Common myeloid progenitor, CD34-positive (primary cell): ENCODE measurements at regions not wholly inside any gene's neighbourhood (a gene's known extent, or its start where the extent isn't known, plus 50 kb on each side); places are given as distances from the start of the nearest gene placed in this dataset.

ENCODE experiments used
- CTCF ChIA-PET: fragments of 350-600 bp; sonication (Branson Sonifier 250); formaldehyde crosslinking; loops from one replicate; lab custom pipeline; 2021; ENCODE audit warnings: antibody characterized with exemption; lab: Charles Lee
- POLR2A ChIA-PET: fragments of 350-600 bp; sonication (Branson Sonifier 250); formaldehyde crosslinking; loops from one replicate; lab custom pipeline; 2021; ENCODE audit warnings: antibody characterized with exemption; lab: Charles Lee
- DNase-seq, 3 donors: peaks; one replicate each; pipeline versions ENCODE4 v3.0.0 to v3.0.0-alpha.2; 2013
- H3K27ac ChIP-seq, 2 experiments: 1 replicate in 1 of 2; 2 replicates in 1 of 2; pipeline ENCODE4 v1.7.0; 2013; ENCODE audit warnings: inconsistent platforms in 2 of 2, low read length in 2 of 2, mild to moderate bottlenecking in 2 of 2, low read depth in 1 of 2, moderate library complexity in 1 of 2; ENCODE audit not compliant: severe bottlenecking in 2 of 2, insufficient read depth in 1 of 2, poor library complexity in 1 of 2
- H3K27me3 ChIP-seq, 5 experiments: replicated peaks in 2 of 5; 1 replicate in 3 of 5; 2 replicates in 2 of 5; pipeline versions ENCODE4 v1.6.1 to v1.7.0; 2013; ENCODE audit warnings: low read length in 4 of 5, mild to moderate bottlenecking in 2 of 5, moderate library complexity in 2 of 5, inconsistent platforms in 1 of 5; ENCODE audit not compliant: insufficient read depth in 5 of 5, control insufficient read depth in 4 of 5
- H3K36me3 ChIP-seq, 4 experiments: 1 replicate in 2 of 4; 2 replicates in 2 of 4; pipeline versions ENCODE4 v1.6.1 to v1.7.0; 2013; ENCODE audit warnings: low read length in 3 of 4, control low read depth in 1 of 4, mild to moderate bottlenecking in 1 of 4; ENCODE audit not compliant: control insufficient read depth in 4 of 4, insufficient read depth in 4 of 4
- H3K4me1 ChIP-seq, 4 experiments: 1 replicate in 3 of 4; 2 replicates in 1 of 4; pipeline versions ENCODE4 v1.6.1 to v1.7.1; 2013; ENCODE audit warnings: low read length in 3 of 4, mild to moderate bottlenecking in 3 of 4, control low read depth in 1 of 4, inconsistent platforms in 1 of 4, moderate library complexity in 1 of 4; ENCODE audit not compliant: control insufficient read depth in 4 of 4, insufficient read depth in 4 of 4; ENCODE audit errors: control extremely low read depth in 1 of 4
- H3K4me3 ChIP-seq, 7 experiments: 1 replicate in 4 of 7; 2 replicates in 3 of 7; pipeline versions ENCODE4 v1.5.1 to v1.7.0; 2013; ENCODE audit warnings: mild to moderate bottlenecking in 7 of 7, low read length in 6 of 7, moderate library complexity in 6 of 7, inconsistent platforms in 2 of 7, low read depth in 2 of 7, control low read depth in 1 of 7; ENCODE audit not compliant: insufficient read depth in 4 of 7, control insufficient read depth in 1 of 7; ENCODE audit errors: extremely low read depth in 1 of 7
- H3K9me3 ChIP-seq, 5 experiments: 1 replicate in 4 of 5; 2 replicates in 1 of 5; pipeline versions ENCODE4 v1.6.1 to v1.7.1; 2013; ENCODE audit warnings: low read length in 4 of 5, mild to moderate bottlenecking in 2 of 5, inconsistent platforms in 1 of 5, low read depth in 1 of 5, moderate library complexity in 1 of 5; ENCODE audit not compliant: control insufficient read depth in 4 of 5, insufficient read depth in 2 of 5; ENCODE audit errors: control extremely low read depth in 1 of 5
- WGBS: methylation state at CpG from one replicate; pipeline ENCODE4 v1.1.5; 2013; ENCODE audit not compliant: insufficient coverage; 5-methylcytosine and 5-hydroxymethylcytosine counted together

GRCh38 chr16:63323055-63323454, 1286.8 kb upstream of the CDH8 start:
- peak in 2 of 3 donors; percentile 29 to 45 for DNase-seq
- peaks cover 0 to 20% (median 7%) of the 10 kb centered on the region in 4 experiments for H3K4me1 ChIP-seq
- H3K9me3 ChIP-seq = peaks cover 0 to 1% (median 0%) of the 10 kb centered on the region in 5 experiments
- no CpG with 5 or more reads among the region's 1 CpG for WGBS
- H3K27me3 ChIP-seq = no peaks in the 10 kb centered on the region
- H3K4me3 ChIP-seq = no peak overlapping the region
- H3K36me3 ChIP-seq = no peaks in the 10 kb centered on the region
- CTCF ChIA-PET = interaction anchor here (1.6 kb wide), 1 partner anchor 33 kb away, joined by 3 read pairs; no protein-coding TSS in a partner anchor
- POLR2A ChIA-PET = no interaction called here
- H3K27ac ChIP-seq = no peak overlapping the region

- no peak overlapping the region for H3K27ac ChIP-seq
- H3K4me3 ChIP-seq = no peak overlapping the region
- H3K9me3 ChIP-seq = no peaks in the 10 kb centered on the region
- 100% methylated on average over 1 of the region's 1 CpG for WGBS
- no peaks in the 10 kb centered on the region for H3K36me3 ChIP-seq
- CTCF ChIA-PET = interaction anchor here (1.4 kb wide), 1 partner anchor 11 kb away, joined by 3 read pairs; no protein-coding TSS in a partner anchor
- POLR2A ChIA-PET = no interaction called here
- DNase-seq = no peak
- H3K27me3 ChIP-seq = no peaks in the 10 kb centered on the region
- H3K4me1 ChIP-seq = peaks cover 3 to 24% (median 10%) of the 10 kb centered on the region in 4 experiments
These were observed 1279.0 kb upstream of the CDH8 start for GRCh38 chr16:63315229-63315628.

- peak; percentile 38 to 90 (median 84) for DNase-seq
- POLR2A ChIA-PET = no interaction called here
- peak overlapping the region in 3 of 7 experiments; percentile 15 to 58 (median 30) for H3K4me3 ChIP-seq
- peaks cover 3 to 24% (median 10%) of the 10 kb centered on the region in 4 experiments for H3K4me1 ChIP-seq
- H3K27ac ChIP-seq = no peak overlapping the region
- CTCF ChIA-PET = no interaction called here
- WGBS = no CpG with 5 or more reads among the region's 1 CpG
- no peaks in the 10 kb centered on the region for H3K27me3 ChIP-seq
- no peaks in the 10 kb centered on the region for H3K9me3 ChIP-seq
- no peaks in the 10 kb centered on the region for H3K36me3 ChIP-seq
These were observed 1276.1 kb upstream of the CDH8 start for GRCh38 chr16:63312346-63312745.

- CTCF ChIA-PET = no interaction called here
- POLR2A ChIA-PET = no interaction called here
- H3K27ac ChIP-seq = no peak overlapping the region
- no peaks in the 10 kb centered on the region for H3K27me3 ChIP-seq
- H3K36me3 ChIP-seq = no peaks in the 10 kb centered on the region
- H3K9me3 ChIP-seq = no peaks in the 10 kb centered on the region
- WGBS = 100% methylated on average over 2 of the region's 3 CpGs
- no peak for DNase-seq
- peaks cover 3 to 24% (median 10%) of the 10 kb centered on the region in 4 experiments for H3K4me1 ChIP-seq
- H3K4me3 ChIP-seq = no peak overlapping the region
These were observed 1275.1 kb upstream of the CDH8 start for GRCh38 chr16:63311313-63311712.

GRCh38 chr16:63302811-63303210, 1266.6 kb upstream of the CDH8 start:
- 100% methylated on average over 1 of the region's 2 CpGs for WGBS

GRCh38 chr16:63301349-63301748, 1265.1 kb upstream of the CDH8 start:
- POLR2A ChIA-PET = no interaction called here
- Histone ChIP-seq H3K4me3 (no peak overlapping the region), H3K9me3 (no peaks in the 10 kb centered on the region), H3K27ac (no peak overlapping the region), H3K4me1 (no peaks in the 10 kb centered on the region), H3K36me3 (no peaks in the 10 kb centered on the region), H3K27me3 (no peaks in the 10 kb centered on the region)
- CTCF ChIA-PET = no interaction called here
- WGBS = 86% methylated on average over 1 of the region's 1 CpG
- no peak for DNase-seq

More at GRCh38 chr16:63302811-63303210, 1266.6 kb upstream of the CDH8 start:
- CTCF ChIA-PET = no interaction called here
- Histone ChIP-seq H3K9me3 (no peaks in the 10 kb centered on the region), H3K4me3 (no peak overlapping the region), H3K36me3 (no peaks in the 10 kb centered on the region), H3K27me3 (no peaks in the 10 kb centered on the region), H3K4me1 (no peaks in the 10 kb centered on the region), H3K27ac (no peak overlapping the region)
- DNase-seq = no peak
- POLR2A ChIA-PET = no interaction called here

- ChIA-PET POLR2A (no interaction called here), CTCF (interaction anchor here (0.9 kb wide), 1 partner anchor 15 kb away, joined by 3 read pairs; no protein-coding TSS in a partner anchor)
- no CpG with 5 or more reads among the region's 1 CpG for WGBS
These were observed 1262.8 kb upstream of the CDH8 start for GRCh38 chr16:63298993-63299392.

More at GRCh38 chr16:63298993-63299392, 1262.8 kb upstream of the CDH8 start:
- DNase-seq = no peak
- H3K36me3 ChIP-seq = no peaks in the 10 kb centered on the region
- no peak overlapping the region for H3K4me3 ChIP-seq
- H3K27me3 ChIP-seq = no peaks in the 10 kb centered on the region
- H3K4me1 ChIP-seq = no peaks in the 10 kb centered on the region
- no peaks in the 10 kb centered on the region for H3K9me3 ChIP-seq
- no peak overlapping the region for H3K27ac ChIP-seq
